Peyer's patch (tissue), 4 donors: ENCODE measurements at regions not wholly inside any gene's neighbourhood (a gene's known extent, or its start where the extent isn't known, plus 50 kb on each side); places are given as distances from the start of the nearest gene placed in this dataset.

Experiments
- DNase-seq, 3 donors: peaks; one replicate each; pipeline ENCODE4 v3.0.0-alpha.2; 2017 to 2019
- H3K27ac ChIP-seq, 4 donors: fragments of 200-600 bp; sonication (generic); one replicate each; pipeline ENCODE4 v1.5.1; 2016 to 2019
- H3K27me3 ChIP-seq, 2 donors: fragments of 200-600 bp; sonication (generic); one replicate each; pipeline ENCODE4 v1.5.1; 2019
- H3K36me3 ChIP-seq, 3 donors: fragments of 200-600 bp; sonication (generic); one replicate each; pipeline ENCODE4 v1.5.1; 2016 to 2019
- H3K4me1 ChIP-seq, 4 donors: fragments of 200-600 bp; sonication (generic); one replicate each; pipeline ENCODE4 v1.5.1; 2016 to 2019
- H3K4me3 ChIP-seq, 4 donors: fragments of 200-600 bp; sonication (generic); 1 replicate in 3 of 4; 2 replicates in 1 of 4; pipeline ENCODE4 v1.5.1; 2016 to 2019; ENCODE audit warnings: mild to moderate bottlenecking in 1 of 4
- H3K9me3 ChIP-seq, 4 donors: fragments of 200-600 bp; sonication (generic); one replicate each; pipeline ENCODE4 v1.5.1; 2016 to 2019; ENCODE audit warnings: mild to moderate bottlenecking in 1 of 4
- CTCF ChIP-seq, 6 experiments: fragments of 450-650 bp in 4 of 6; fragments of 200-600 bp in 2 of 6; sonication (generic) in 1 of 6; IDR thresholded peaks; one replicate each; pipeline ENCODE4 v1.5.1; 2017 to 2019; ENCODE audit warnings: antibody characterized with exemption in 6 of 6, mild to moderate bottlenecking in 3 of 6, moderate library complexity in 1 of 6
- POLR2A ChIP-seq, 2 donors: fragments of 450-650 bp; IDR thresholded peaks; one replicate each; pipeline ENCODE4 v1.5.1; 2017; ENCODE audit warnings: antibody characterized with exemption in 2 of 2, mild to moderate bottlenecking in 2 of 2, moderate library complexity in 2 of 2

GRCh38 chr6:90397047-90397446, 100.4 kb upstream of the BACH2 start:
- Histone ChIP-seq H3K4me1 (no peaks in the 10 kb centered on the region), H3K36me3 (no peaks in the 10 kb centered on the region), H3K4me3 (no peak overlapping the region), H3K27me3 (no peaks in the 10 kb centered on the region), H3K9me3 (no peaks in the 10 kb centered on the region), H3K27ac (no peak overlapping the region)
- no peak for DNase-seq
- TF ChIP-seq CTCF (IDR thresholded peaks at IDR 0.05) (no peak), POLR2A (IDR thresholded peaks at IDR 0.05) (no peak)

GRCh38 chr6:90393232-90393884, 96.7 kb upstream of the BACH2 start:
- Histone ChIP-seq H3K4me1 (no peaks in the 10 kb centered on the region), H3K27me3 (no peaks in the 10 kb centered on the region), H3K27ac (peak overlapping the region in 1 of 4 donors; percentile 3), H3K9me3 (no peaks in the 10 kb centered on the region), H3K36me3 (no peaks in the 10 kb centered on the region), H3K4me3 (no peak overlapping the region)
- peak in 2 of 3 donors; percentile 74 to 87 for DNase-seq
- TF ChIP-seq CTCF (IDR thresholded peaks at IDR 0.05) (peak; percentile 6 to 70 (median 68)), POLR2A (IDR thresholded peaks at IDR 0.05) (no peak)

- no peak overlapping the region for H3K4me3 ChIP-seq
- H3K27me3 ChIP-seq = no peaks in the 10 kb centered on the region
- H3K27ac ChIP-seq = no peak overlapping the region
- TF ChIP-seq POLR2A (IDR thresholded peaks at IDR 0.05) (no peak), CTCF (IDR thresholded peaks at IDR 0.05) (no peak)
- no peaks in the 10 kb centered on the region for H3K36me3 ChIP-seq
- DNase-seq = no peak
- H3K9me3 ChIP-seq = no peaks in the 10 kb centered on the region
- H3K4me1 ChIP-seq = no peaks in the 10 kb centered on the region
Measured at GRCh38 chr6:90390379-90390778, 93.7 kb upstream of the BACH2 start.

- DNase-seq = no peak
- no peaks in the 10 kb centered on the region for H3K27me3 ChIP-seq
- H3K27ac ChIP-seq = no peak overlapping the region
- no peaks in the 10 kb centered on the region for H3K4me1 ChIP-seq
- H3K9me3 ChIP-seq = no peaks in the 10 kb centered on the region
- TF ChIP-seq CTCF (IDR thresholded peaks at IDR 0.05) = no peak
- TF ChIP-seq POLR2A (IDR thresholded peaks at IDR 0.05) = no peak
- no peak overlapping the region for H3K4me3 ChIP-seq
- no peaks in the 10 kb centered on the region for H3K36me3 ChIP-seq
Measured at GRCh38 chr6:90388395-90388794, 91.8 kb upstream of the BACH2 start.

GRCh38 chr6:90387826-90388225, 91.2 kb upstream of the BACH2 start:
- Histone ChIP-seq H3K27ac (no peak overlapping the region), H3K36me3 (no peaks in the 10 kb centered on the region), H3K4me1 (no peaks in the 10 kb centered on the region), H3K4me3 (no peak overlapping the region), H3K27me3 (no peaks in the 10 kb centered on the region), H3K9me3 (no peaks in the 10 kb centered on the region)
- no peak for DNase-seq
- TF ChIP-seq CTCF (IDR thresholded peaks at IDR 0.05) (no peak), POLR2A (IDR thresholded peaks at IDR 0.05) (no peak)

- no peaks in the 10 kb centered on the region for H3K4me1 ChIP-seq
- no peak overlapping the region for H3K27ac ChIP-seq
- no peaks in the 10 kb centered on the region for H3K9me3 ChIP-seq
- H3K36me3 ChIP-seq = no peaks in the 10 kb centered on the region
- no peak for TF ChIP-seq POLR2A (IDR thresholded peaks at IDR 0.05)
- no peaks in the 10 kb centered on the region for H3K27me3 ChIP-seq
- no peak for DNase-seq
- no peak overlapping the region for H3K4me3 ChIP-seq
Measured at GRCh38 chr6:90387383-90387775, 90.7 kb upstream of the BACH2 start.
